ENCODE measurements at regions not wholly inside any gene's neighbourhood (a gene's known extent, or its start where the extent isn't known, plus 50 kb on each side); places are given as distances from the start of the nearest gene placed in this dataset.

- TF ChIP-seq CTCF (IDR thresholded peaks at IDR 0.05) (no peak), POLR2A (IDR thresholded peaks at IDR 0.05) (no peak)
Observed at GRCh38 chr12:46471404-46471803, 98.8 kb upstream of the SLC38A2 start.

All from body of pancreas (tissue), 4 donors.